DMS153 treated with DMSO at 0.1 percent for 48 hours (cell line): ENCODE measurements at regions not wholly inside any gene's neighbourhood (a gene's known extent, or its start where the extent isn't known, plus 50 kb on each side); places are given as distances from the start of the nearest gene placed in this dataset.
"Not testable (repeated sequence)": the region's sequence is repeated elsewhere in the genome, so short reads cannot be mapped to it uniquely, and the experiment has no call there.

Experiments
- DNase-seq: peaks from one replicate; lab custom pipeline; 2025; ENCODE audit not compliant: unreplicated experiment; lab: John Stamatoyannopoulos, UW

DNA sequence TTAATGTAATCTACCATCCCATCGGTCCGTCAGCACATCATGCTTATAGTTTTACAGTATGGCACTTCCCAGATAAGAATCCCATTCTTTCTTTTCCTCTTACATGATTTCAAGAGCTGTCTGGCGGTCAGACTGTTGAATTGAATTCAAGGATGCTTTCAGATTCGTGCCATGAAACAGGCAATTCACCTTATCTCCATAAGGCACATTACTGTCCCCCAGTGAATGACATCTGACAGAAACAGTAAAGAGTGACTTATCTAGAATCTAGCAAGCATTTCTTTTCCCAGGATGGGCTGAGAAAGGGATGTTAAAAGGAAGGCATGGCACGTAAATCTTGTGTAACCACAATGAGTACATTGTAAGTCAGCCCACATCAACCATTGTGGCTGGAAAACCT lies 61.1 kb upstream of the SEM1 start:
- no peak for DNase-seq

- no peak for DNase-seq
Measured at GRCh38 chr7:96772139-96772694, 62.6 kb upstream of the SEM1 start.

DNA sequence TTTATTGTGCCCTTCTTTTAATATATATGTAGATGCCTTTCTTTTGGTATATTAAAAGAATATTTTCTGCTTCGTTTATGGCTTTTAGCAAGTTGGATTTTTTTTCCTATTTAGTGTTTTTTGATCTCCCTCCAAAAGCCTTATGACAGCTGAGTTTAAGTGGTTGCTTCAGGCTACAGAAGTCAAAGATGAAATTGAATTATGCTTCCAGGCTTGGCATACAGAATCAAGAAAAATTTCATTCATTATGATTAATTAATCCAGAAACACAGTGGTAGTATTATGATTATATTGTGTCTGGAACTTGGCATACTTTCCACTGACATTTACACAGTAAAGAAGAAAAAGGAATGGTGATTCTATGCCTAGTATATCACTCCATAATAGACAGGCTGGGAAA lies 63.8 kb upstream of the SEM1 start:
- no peak for DNase-seq

DNA sequence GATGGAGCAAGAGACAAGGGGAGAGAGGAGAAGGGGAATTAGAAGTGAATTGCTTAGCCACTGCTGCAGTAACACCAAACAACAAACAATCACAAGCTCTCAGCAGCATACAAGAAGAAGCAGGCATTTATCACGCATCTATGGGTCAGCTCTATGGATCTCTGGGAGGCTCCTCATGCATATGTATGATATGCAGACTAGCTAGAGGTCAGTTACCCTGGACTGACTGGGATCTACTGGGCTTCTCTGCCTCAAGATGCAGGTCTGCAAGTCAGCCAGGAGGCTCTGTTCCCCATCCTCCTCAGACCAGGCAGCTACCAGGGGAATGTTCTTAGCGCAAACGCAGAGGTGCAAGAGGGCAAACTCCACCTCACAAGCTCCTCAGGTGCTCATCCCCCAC lies 64.7 kb upstream of the SEM1 start:
- no peak for DNase-seq

GRCh38 chr7:96775046-96775445 lies 65.4 kb upstream of the SEM1 start:
- DNase-seq, result no peak

DNA sequence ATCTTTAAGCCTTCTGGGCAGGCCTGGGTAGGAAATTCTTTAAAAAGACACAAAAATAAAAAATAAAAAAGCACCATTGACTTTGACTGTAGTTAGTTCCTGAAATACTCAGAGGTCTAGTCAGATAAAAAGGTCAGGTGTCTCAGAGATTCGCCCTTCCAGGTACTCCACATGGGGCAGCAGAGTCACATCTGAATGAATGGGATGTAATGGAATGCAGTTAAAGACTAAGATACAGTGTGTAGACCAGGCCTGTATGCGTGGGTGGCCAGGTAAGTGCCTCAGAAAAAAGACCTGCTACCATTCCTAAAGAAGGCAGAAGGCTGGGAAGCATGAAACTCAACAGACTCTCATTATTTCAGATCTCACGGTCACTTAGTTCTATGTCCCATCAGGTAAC lies 68.6 kb upstream of the SEM1 start:
- DNase-seq, result no peak

GRCh38 chr7:96781919-96782318 lies 72.3 kb upstream of the SEM1 start:
- DNase-seq, result no peak

- not testable (repeated sequence) for DNase-seq
Measured at GRCh38 chr7:96782686-96783298, 73.1 kb upstream of the SEM1 start.

DNA sequence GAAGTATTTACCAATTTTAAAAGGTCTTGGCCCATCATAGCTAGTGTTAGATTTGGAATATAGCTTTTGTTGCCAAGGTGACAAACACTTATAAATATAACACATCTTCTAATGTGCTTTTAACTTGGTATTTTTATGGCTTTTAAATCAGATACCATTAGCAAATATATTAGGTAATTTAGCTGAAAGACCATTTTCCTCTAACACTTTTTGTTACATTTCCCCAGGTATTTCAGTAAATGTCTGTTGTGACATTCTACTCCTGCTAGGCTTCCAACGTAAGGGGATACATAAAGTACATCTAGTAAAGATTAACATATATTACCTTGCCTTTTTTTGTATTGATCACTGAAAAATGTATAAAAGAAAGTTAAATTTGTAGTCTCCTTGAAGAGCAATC lies 75.0 kb upstream of the SEM1 start:
- no peak for DNase-seq

DNA sequence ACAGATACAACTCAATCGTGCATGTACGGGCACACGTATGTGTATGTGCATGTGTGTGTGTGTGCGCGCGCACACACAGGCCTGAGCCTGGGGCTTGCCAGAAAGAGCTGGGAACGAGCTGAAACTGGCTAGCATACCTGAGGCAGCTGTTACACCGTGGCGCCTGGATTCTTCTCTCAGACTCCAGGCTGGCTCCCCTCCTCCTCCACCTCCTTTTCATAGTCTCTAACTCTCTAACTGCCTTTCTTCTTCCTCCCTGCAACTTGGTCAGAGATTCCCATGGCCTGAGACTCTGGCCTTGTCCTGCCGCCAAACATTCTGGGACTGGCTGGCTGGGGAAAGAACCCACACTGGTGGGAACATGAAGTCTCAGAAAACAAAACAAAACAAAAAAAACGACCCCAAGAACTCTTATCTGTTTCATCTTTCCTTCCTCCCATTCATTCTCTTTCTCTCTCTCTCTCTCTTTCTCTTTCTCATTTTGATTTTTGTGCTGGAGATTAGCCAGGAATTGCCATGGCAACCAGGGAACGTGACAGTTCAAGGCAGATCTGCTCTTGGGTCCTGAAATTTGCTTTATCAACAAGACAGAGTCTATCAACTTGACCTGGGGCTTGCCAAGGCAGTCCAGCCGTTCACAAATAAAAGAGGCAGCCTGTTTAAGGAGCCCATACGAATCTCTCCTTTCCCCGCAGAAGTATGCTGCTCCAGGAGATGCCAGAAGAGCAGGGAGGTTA lies 76.8 kb upstream of the SEM1 start:
- no peak for DNase-seq

DNA sequence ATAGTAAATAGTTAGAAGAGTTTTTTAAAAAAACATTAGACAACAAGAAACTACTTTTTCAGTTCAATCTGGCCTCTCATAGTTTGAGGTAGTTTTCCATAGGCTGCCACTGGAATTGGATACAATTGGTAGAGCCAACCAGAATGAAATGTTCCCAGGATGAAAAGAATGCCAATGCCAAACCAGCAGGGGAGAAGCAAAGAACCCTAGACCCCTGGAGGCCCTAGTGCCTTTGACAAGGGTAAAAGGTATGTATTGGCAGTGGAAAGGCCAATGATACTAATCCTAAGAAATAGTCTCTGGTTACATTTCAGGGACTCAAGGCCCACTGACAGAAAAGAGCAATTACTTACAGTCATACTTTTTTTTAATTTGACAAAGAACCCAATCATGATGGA lies 77.4 kb upstream of the SEM1 start:
- no peak for DNase-seq

DNA sequence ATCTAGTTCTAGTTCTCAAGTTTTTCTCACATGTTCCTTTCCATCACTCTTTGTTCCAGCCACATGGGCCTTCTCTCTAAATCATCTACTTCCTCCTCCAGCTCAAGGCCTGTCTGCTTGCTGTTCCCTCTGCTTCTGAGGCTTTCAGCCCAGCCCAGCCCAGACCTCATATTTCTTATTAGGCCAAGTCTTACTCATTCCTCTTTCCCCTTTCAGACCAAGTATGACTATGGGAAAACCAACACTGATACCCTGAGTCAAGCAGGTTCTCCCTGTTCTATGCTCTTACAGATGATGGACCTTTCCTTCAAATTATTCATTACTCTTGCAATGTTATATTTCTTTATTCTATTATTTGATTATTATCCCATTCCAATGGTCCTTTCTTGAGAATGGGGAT lies 80.3 kb upstream of the SEM1 start:
- DNase-seq, result no peak

DNA sequence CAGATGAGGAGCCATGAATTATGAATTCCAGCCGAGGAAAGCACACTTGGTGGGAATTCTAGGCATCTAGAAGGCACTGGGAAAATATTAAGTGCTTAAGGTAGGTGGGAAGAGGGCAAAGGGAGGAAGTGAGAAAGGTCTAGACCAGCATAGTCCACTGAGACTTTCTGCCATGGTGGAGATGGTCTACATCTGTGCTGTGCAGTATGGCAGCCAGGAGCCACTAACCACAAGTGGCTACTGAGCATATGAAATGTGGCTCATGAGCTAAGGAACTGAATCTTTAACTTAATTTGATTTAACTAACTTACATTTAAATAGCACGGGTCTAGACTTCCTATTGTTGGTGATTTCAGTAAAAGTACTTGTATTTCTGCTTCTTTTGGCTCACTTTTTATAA lies 82.5 kb upstream of the SEM1 start:
- no peak for DNase-seq

GRCh38 chr7:96794063-96794462 lies 84.4 kb upstream of the SEM1 start:
- DNase-seq, result no peak

GRCh38 chr7:96800122-96800521 lies 90.5 kb upstream of the SEM1 start:
- DNase-seq, result no peak

- DNase-seq, result no peak
Measured at GRCh38 chr7:96800824-96801223, 91.2 kb upstream of the SEM1 start.

DNA sequence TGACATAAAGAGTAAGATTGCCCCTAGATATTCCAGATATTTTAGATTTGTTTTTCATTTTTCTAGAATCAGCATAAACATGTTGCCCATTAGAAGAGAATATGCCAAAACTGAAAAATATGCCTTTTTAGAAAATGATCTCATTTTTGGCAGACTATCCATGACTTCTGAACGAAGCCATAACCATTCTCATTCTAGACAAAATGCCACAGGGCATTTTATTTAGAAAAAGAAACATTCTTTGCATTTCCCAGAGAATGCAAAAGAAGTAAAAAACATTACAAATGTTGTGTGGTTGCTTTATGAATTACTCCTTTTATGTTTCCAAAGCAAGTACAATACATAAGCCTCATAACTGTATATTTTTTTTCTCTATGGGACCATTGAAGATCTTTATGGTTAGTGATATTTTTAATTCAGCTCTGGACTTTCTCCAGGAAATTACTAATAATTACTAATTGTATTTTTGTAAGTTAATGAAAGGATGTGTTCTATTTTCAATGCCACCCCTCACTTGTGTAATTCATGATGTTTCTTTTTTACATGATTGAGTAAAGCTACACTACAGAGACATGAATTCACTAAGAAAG lies 109.6 kb upstream of the SEM1 start:
- DNase-seq, result no peak

- DNase-seq, result not testable (repeated sequence)
Measured at GRCh38 chr7:96821131-96821530, 111.5 kb upstream of the SEM1 start.

DNA sequence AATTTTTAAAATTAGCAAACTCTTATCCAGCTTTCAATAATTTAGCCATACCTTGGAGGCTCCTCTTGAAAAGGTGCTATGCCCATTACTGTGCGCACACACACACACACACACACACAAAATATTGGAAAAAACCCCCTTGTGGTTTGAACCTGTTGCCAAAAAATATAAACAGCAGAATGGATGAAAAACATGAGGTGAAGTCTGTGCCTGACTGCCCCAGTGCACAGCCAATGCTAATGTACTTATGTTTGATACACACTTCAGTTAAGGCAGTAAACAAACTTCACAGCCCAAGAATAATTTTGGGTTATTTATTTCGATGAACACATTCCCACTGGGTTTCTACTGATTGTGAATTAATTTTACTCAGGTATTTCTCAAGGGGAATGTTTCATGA lies 113.2 kb upstream of the SEM1 start:
- no peak for DNase-seq

GRCh38 chr7:96823274-96823673 lies 113.6 kb upstream of the SEM1 start:
- DNase-seq, result no peak

DNA sequence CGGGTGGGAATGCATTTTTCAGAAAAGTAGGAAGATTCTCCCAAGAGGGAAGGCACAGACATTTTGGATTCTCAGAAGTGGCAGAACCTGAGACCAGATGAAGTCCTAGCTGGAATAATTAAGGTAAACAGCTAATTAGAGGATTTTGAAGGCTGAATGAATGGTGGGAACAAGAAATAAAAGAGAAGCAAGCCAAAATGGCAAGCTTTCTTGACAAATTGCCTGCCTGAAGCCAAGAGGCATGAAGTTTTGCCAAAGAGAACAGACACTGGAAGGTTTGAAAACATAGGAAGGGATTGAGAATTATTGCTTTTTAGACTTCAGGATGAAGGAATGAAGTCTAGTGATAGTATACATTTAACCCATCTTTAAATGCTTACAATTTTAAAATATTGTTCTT lies 115.0 kb upstream of the SEM1 start:
- DNase-seq, result no peak

DNA sequence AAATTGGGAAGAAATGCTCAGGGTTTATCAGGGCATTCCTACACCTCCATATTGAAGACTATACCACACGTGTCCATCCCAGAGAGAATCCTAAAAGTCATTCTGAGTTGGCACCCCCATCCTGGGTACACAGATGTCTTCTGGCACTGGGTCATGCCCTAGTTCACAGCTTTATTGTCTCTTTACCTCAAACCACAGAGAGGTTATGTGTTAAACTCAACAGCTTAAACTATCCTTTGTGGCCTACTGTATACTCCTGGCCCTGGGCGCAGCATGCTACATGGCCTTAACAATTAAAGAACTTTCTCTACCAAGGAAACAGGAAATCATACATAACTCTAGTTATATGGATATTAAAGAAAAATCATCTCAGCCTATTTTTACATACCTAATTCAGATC lies 115.6 kb upstream of the SEM1 start:
- DNase-seq, result no peak
